ENCODE measurements at regions not wholly inside any gene's neighbourhood (a gene's known extent, or its start where the extent isn't known, plus 50 kb on each side); places are given as distances from the start of the nearest gene placed in this dataset.

DNA sequence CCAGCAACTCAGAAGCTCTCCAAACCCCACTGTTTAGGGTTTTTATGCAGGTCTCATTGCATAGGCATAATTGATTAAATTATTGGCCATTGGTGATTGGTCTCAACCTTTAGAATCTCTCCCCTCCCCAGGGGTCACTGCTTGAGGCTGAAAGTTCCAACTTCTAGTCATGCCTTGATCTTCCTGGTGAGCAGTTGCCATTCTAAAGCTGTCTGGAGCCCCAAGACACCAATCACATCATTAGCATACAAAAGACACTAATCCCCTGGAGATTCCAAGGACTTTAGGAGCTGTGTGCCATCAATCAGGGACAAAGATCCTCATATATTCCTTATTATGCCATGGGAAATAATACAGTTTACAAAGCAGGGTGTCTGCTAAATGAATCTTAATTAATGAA is 863.4 kb upstream of the KLHL29 start:
- DNase-seq, result no peak

DNA sequence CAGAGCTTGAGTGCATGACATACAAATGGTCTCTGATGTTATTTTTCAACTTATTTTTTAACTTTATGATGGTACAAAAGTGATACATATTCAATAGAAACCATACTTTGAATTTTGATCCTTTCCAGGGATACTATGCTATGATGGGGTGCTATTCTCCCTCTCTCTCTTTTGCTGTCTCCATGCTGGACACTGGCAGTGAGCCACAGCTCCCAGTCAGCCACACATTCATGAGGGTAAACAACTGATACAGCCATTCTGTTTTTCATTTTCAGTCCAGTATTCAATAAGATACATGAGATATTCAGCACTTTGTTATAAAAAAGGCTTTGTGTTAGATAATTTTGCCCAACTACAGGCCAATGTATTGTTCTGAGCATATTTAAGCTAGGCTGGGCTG is 859.3 kb upstream of the KLHL29 start:
- DNase-seq, result no peak

DNA sequence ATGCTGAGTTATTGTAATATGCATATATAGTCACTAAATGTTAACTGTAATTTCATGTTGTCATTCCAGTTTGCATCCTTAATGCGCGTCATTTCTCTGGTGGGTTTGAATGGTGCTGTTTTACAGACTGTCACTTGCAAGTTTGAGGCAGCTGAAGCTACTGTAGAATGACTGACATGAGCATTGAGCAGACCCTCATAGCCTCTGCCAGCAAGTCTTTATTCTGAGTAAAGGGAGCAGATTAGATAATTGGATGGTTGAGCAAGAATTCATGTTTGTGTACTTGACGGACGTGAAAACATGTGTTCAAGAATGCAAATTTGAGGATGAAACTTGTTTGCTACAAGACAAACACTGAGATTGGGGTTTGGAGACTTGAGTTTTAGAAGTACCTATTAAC is 854.8 kb upstream of the KLHL29 start:
- DNase-seq, result no peak

DNA sequence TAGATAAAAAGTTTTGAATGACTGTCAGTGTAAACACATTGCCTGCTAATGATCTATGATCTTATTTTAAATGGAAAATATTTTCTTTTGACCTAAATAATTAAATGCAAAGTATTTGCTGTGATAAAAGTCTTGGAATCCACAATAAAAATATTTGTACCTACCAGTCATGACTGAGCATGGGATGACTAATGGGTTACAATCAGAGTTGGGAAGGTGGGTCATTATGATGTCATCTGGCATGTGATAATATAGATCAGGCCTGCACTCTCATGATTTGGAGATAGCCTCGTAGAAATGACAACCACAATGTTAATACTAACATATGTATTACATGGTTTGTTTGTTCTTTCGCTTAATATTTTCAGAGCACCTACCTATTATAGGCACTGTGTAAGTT is 848.8 kb upstream of the KLHL29 start:
- DNase-seq, result peak; percentile 42

DNA sequence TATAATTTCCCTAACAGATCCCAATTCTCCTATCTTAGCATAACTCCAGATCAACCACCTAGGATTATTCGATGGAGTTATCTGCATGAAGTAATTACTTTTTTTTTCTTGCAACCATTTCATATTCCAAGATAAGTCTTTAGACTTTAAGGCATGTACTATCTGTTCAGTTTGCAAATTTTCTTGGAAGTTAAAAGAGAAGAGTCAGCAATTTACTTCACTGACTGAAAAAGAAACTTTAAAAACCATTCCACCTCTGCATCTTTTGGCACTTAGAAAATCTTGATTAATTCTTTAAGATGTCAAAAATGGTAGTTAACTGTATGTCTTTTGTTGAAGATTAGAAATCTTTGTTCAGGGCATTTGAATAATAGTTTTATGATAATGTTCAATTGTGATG is 830.5 kb upstream of the KLHL29 start:
- DNase-seq, result no peak

DNA sequence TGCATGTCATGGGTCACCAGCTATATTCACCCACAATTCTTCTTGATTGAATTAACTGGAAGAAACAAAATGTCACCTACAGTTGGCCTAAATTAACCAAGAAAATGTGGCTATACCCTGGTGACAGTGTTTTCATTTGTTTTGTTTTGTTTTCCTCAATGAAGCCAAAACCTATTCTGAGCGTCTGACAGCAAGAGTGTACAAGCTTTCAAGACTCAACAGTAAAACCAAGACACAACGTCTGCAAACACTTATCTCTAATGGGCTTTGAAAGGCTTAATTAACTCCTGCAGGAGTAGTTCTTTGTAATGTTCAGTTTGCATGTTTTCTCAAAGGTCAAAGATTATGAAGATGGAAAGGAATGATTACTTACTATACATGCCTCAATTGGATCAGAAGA is 827.6 kb upstream of the KLHL29 start:
- no peak for DNase-seq

DNA sequence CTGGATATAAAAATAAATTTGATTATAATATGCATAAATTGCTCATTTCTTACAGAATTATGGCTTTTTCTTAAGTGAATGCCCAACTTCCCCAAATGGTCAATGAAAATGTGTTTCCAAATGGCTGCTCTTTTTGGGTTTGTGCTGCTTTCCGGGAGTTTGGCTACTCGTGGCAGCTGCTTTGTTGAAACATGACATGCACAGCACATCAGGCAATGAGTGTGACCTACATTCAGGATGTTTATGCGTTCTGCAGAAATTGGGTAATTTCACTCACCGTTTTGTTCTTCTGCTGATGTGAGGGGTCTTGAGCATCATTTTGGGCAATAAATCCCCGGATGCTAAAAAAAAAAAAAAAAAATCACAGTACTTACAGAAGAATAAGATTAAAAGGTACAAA is 825.0 kb upstream of the KLHL29 start:
- no peak for DNase-seq

DNA sequence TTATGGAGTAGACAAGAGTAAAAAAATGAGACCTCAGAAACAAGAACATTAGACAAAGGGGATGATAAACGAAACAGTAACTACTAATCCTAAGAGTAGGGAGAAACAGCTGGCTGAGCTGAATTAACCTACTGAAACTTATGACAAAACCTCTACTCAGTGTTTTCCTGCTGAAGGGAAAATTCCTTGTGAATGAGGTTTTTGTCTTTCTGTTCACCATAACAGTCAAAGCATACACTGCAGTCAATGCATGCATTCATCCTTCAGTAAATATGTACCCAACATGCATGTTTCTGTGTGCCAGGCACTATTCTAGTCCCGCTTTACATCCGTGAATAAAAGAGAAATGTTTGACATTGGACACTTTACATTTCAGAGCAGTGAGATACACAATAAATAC is 805.6 kb upstream of the KLHL29 start:
- no peak for DNase-seq

DNA sequence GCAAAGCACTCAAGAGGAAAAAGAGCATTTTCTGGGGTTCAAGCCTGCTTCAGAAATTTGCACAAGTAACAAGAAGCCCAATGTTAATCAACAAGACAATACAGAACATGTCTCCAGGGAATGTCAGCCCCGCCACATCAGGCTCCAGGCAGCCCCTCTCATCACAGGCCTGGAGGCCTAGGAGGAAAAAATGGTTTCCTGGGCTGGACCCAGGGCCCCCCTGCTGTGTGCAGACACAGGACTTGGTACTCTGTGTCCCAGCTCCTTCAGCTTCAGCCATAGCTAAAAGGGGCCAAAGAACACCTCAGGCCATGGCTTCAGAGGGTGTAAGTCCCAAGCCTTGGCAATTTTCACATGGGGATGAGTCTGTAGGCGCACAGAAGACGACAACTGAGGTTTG is 802.9 kb upstream of the KLHL29 start:
- DNase-seq, result no peak

DNA sequence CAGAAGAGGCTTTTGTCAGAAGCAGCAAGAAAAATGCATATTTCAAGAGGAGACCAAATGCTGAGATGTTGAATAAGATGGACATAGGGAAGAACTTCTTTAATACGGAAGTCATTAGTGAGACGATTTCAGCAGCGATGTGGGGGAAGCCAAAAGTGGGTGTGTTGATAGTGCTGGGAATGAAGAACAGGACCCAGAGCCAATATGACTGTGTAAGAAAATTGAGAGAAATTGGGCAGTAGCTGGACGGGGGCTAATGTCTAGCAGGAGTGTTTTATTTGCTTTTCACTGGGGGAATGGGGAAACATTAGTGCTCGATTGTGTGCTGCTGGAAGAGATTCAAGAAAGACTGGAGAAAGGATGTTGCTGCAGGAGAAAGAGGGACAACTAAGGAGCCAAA is 788.7 kb upstream of the KLHL29 start:
- DNase-seq, result no peak

DNA sequence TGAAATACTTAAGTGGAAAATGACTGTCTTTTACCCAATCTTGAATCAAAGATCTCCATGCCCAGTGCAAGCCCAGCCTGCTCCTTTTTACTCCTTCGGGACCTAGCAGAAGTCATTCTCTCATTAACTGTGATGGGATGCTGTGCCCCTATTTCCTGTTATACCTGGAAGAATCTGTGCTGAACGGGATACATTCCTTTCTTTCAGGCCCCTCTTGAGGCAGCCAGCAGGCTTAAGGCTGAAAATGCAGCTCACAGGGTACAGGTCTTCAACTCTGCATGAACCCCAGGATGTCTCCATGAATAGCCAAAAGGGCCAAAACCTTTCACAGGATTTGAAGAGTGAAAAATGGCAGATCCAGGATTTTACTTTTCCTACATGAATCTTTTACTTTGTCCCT is 784.8 kb upstream of the KLHL29 start:
- no peak for DNase-seq

DNA sequence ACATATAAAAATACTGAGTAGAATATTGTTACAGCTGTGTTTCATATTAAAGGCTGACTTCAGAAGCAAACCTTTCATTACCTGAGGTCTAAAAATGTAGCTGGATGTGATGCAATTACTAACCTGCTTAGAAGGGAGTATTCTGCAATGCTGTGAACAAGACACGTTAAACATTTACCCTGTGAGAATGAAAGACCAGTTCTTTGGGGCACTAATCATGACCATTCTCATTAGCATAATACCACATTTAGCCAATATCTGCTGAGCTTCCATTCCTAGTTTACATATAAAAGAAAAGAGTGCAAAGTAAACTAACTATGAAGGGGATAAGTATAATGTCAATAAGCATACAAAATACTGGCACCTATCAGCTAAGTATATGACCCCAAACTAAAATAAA is 784.0 kb upstream of the KLHL29 start:
- no peak for DNase-seq

DNA sequence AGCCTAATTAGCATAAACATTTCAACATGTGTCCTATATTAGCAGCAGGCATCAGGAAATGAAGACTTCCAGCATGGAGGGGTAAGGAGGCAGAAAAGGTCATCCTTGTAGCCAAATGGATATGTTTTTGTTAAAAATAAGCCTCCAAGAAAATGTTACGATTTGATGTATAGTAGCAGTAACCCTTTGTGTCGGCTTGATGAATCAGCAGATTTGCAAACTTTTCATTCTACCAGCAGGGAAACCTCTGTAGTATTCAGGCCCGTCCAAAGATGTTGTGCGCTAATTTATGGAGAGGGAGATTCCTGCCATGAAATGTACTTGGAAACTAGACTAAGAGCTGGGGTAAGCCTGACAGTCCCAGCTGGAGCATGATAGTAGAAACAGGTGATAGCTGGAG is 780.8 kb upstream of the KLHL29 start:
- DNase-seq, result no peak

DNA sequence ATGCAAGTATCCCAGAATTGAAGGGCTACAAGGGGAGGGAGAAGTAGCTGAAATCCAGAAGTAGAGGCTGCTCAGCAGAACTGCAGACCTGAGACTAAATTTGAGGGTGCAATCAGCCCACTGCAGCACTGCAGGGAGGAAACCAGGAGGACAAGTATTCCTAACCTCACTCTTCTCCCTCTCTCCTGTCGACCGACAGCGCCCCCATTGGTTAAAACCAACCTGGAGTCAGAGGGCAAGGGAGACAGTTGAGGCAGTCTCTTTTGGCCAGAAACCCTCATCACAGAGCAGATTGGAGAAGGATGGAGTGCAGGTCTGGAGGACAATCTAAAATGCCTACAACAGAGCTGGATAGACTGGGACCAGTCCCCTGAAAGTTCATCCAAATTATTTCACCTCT is 768.9 kb upstream of the KLHL29 start:
- DNase-seq, result no peak

DNA sequence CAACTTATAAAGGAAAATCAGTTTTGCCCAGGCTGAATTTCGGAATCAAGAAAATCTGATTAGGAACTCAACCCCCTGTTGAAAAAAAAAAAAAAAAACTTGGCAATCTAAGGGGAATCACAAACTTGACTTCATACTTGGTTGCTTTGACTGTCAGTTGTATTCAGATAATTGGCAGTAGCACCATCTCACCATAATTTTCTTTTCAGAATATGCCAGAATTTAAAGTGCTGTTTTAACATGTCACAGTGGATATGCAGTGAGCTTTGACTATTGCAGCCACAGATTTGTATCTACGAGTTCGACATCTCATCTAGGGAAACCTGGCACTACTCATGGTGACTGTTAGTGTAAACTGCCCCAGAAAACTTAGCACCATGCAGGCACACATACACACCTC is 761.4 kb upstream of the KLHL29 start:
- DNase-seq, result no peak

DNA sequence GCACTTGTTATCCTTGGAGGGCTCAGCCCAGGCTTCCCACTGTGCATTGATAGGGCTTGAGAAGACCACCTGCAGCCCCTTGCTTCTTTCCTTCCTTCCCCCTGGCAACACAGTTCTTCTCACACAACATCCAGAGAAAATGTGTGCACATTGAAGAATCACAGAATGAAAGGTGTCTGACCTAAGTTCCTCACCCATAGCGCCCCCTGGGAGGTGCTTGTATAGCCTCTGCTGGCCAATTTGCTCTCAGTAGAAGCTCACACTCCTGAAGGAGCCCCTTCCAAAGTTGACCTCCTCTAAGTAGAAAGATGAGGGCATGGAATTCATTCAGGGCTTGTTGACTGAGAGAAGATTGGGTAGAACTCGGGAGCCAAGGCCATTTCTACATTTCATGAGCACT is 758.4 kb upstream of the KLHL29 start:
- no peak for DNase-seq

DNA sequence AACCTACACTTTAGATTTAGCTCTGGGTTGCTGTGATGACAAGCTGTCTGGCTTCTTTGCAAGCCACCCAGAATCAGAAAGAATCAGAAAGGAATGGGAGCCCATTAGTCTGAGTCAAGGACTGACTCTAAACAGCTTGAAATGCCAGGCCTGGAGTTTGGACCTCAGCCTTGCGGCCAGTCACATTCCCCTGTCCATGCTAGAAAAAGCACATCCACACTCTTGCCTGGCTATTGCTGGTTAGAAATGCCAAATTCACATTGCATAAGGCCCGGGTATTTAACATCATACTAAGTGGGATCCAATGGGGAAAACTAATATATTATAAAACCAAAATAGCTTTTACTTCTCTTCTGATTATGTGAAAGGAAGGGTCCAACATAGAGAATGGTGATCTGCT is 756.8 kb upstream of the KLHL29 start:
- DNase-seq, result no peak

DNA sequence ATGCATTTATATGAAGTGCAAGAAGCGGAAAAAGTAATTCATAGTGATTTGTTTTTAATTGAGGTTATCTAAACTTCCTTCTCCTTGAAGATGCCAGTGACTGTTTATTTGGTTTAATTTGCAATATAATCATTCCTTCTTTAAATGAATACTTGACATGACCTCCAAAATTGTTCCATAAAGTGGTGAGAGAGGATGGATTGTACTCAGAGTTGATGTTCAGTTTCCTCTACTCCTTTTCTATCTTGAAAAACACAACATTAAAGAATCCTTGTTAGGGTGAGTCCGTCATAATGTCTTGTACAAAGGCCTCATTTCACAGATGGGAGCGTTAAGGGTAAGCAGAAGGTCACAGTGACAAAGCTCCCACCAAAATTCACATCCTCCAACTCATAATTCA is 756.1 kb upstream of the KLHL29 start:
- no peak for DNase-seq

DNA sequence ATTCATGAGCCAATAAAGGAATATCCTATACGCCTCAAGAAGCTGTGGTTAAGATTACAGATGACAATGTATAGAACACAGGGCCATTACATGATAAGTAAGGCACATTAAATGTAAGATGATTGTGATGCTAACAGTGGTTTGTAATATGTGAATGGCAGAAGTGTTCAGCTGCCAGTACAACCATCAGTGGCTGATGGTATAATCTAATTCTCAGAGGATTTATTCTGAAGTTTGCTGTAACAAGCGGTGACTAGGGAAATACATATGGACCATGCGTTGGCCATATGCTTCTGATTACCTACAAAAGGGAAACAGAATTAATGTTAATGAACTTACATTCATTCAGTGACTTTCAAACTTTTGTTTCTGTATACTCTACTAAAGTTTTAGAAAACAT is 750.8 kb upstream of the KLHL29 start:
- no peak for DNase-seq

DNA sequence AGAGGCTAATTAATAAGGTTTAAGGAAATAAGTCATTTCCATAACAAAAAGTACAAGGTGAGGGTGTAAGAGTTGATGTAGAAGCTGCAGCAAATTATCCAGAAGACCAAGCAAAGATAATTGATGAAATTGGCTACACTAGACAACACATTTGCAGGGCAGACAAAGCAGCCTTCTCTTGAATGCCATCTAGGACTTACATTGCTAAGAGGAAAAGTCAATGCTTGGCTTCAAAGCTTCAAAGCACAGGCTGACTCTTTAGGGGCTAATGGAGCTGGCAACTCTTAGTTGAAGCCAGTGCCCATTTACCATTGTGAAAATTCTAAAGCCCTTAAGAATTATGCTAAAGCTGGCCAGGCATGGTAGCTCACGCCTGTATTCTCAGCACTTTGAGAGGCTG is 728.6 kb upstream of the KLHL29 start:
- DNase-seq, result no peak

DNA sequence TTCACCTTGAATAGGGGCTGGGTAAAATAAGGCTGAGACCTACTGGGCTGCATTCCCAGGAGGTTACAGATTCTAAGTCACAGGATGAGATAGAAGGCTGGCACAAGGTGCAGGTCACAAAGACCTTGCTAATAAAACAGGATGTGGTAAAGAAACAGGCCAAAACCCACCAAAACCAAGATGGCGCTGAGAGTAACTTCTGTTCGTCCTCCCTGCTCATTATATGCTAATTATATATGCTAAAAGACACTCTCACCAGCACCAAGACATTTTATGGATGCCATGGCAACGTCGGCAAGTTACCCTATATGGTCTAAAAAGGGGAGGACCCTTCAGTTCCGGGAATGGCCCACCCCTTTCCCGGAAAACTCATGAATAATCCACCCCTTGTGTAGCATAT is 711.5 kb upstream of the KLHL29 start:
- DNase-seq, result no peak

DNA sequence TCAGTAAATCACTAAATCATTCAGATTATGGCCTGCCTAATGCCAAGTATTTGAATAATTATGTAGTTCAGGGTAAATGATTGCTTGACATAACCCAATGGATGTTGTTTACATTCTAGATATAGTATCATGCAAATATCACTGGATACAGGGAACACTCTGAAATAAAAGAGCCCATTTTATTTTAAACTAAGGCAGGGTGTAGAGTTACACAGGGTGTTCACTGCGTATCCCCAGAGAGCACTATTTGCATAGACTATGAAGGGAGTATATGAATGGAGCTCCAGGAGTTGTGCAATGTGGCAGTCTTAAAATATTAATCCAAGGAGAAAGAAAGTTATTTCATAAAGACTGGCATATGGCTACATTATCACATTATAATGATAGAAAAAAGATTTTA is 701.1 kb upstream of the KLHL29 start:
- no peak for DNase-seq

DNA sequence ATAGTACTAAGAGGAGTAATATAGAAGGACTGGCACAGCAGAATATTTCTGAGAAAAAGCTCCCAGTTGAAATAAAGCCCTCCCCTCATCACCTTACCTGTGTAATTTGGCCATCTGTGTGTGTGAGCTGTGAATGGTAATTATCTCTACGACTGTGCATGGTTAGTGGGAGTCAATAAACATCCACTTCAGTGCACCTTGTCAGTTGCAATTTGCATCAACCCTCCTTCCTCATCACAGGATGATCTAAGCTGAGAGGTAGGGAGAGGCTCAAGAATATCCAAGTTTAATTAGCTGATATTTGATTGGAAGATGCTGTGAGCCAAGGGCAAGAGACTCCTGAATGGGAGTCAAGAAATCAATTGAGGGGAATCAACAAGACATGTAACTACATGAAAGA is 694.9 kb upstream of the KLHL29 start:
- no peak for DNase-seq

DNA sequence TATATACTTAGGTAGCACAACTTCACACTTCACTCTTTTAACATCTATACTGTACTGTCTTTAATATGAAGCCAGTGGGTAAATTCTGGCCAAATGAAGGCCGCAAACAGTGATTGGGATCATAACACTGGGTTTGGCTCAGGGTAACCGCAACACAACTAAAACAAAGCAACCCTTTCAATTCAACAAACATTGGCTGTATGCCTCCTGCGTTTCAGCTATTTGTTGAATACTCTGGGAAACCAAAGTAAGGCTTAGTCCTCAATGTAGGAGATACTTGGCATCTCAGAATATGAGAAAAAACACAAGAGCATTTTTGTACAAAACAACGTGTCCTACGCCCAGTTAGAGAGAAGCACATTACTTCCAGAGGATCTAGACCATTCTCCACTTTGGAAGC is 693.3 kb upstream of the KLHL29 start:
- DNase-seq, result no peak

DNA sequence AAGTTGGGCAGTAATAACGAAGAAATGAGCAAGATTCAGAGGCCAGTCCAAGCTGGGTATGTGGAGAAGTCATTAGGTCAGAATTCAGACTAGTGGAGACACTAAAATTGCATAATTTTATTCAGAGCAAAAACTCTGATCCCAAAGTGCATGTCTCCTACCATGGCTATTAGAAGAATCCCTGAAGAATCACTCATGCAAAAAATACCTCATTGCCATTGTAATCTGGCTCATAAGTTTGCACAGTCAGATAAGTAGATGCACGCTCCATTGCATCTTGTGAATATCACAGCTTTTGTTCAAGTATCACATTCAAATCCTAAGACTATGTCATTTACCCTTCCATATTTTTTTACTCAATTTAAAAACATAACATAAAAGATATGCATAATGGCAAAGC is 692.2 kb upstream of the KLHL29 start:
- DNase-seq, result no peak

DNA sequence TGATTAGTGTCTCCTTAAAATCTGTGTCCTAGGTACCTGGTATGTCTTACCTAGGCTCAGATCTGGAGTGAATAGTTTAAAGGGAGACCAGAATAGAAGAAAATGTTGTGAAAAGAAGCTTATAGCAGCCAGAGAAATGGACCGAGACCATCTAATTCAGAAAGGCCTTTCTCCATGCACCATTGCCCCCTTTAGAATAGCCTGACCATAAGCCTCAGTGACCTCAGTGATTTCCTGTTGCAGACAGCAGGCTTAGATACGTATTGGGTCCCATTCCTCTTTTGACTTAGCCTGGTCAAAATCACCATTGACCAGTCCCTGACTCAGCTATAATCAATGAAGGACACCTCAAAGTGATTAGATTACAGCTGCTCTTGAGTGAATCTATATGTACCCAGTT is 690.7 kb upstream of the KLHL29 start:
- DNase-seq, result no peak

DNA sequence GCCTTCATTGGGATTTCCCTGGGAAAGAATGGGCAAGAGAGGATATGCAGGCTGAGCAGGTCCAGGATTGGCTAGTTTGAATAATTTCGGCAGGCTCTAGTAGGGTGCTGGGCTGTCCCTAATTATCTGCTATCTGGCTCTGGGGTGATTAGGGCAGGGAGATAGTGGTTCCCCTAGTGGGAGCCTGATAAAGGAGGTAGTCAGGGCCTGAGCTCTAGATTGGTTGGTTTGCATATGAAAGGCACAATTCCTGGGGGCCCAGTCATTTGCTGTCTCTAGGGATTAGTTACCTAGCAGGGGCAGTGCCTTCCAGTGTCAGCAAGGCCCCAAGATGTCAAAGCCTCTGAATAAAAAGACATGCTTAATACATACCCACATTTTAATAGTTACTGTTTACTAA is 690.1 kb upstream of the KLHL29 start:
- DNase-seq, result no peak

Data from fibroblast of skin of right quadriceps (primary cell).